GM18907 (cell line): ENCODE measurements at regions not wholly inside any gene's neighbourhood (a gene's known extent, or its start where the extent isn't known, plus 50 kb on each side); places are given as distances from the start of the nearest gene placed in this dataset.

Experiments used
- ATAC-seq: cut with Tn5 transposase; IDR thresholded peaks from one replicate; pipeline ENCODE4 v1.9.1; 2021; ENCODE audit warnings: mild to moderate bottlenecking, moderate library complexity; ENCODE audit not compliant: unreplicated experiment

GRCh38 chr3:64358176-64358575 is 132.9 kb upstream of the PRICKLE2 start:
- ATAC-seq, result no peak

GRCh38 chr3:64357481-64357880 is 132.2 kb upstream of the PRICKLE2 start:
- ATAC-seq, result no peak

GRCh38 chr3:64355401-64355807 is 130.1 kb upstream of the PRICKLE2 start:
- ATAC-seq, result no peak

GRCh38 chr3:64354956-64355355 is 129.7 kb upstream of the PRICKLE2 start:
- ATAC-seq, result no peak

- ATAC-seq, result no peak
Measured at GRCh38 chr3:64354221-64354620, 129.0 kb upstream of the PRICKLE2 start.

- ATAC-seq, result no peak
Measured at GRCh38 chr3:64353226-64353625, 128.0 kb upstream of the PRICKLE2 start.

GRCh38 chr3:64352639-64352992 is 127.3 kb upstream of the PRICKLE2 start:
- ATAC-seq, result no peak

- no peak for ATAC-seq
Measured at GRCh38 chr3:64351713-64352638, 126.7 kb upstream of the PRICKLE2 start.

GRCh38 chr3:64349551-64349950 is 124.3 kb upstream of the PRICKLE2 start:
- no peak for ATAC-seq

GRCh38 chr3:64345371-64345770 is 120.1 kb upstream of the PRICKLE2 start:
- no peak for ATAC-seq

- no peak for ATAC-seq
Measured at GRCh38 chr3:64344721-64345207, 119.5 kb upstream of the PRICKLE2 start.

- no peak for ATAC-seq
Measured at GRCh38 chr3:64343689-64344430, 118.6 kb upstream of the PRICKLE2 start.

GRCh38 chr3:64342940-64343688 is 117.8 kb upstream of the PRICKLE2 start:
- no peak for ATAC-seq

GRCh38 chr3:64341296-64341695 is 116.0 kb upstream of the PRICKLE2 start:
- ATAC-seq, result no peak

GRCh38 chr3:64340641-64341101 is 115.4 kb upstream of the PRICKLE2 start:
- ATAC-seq, result no peak

GRCh38 chr3:64336488-64336887 is 111.2 kb upstream of the PRICKLE2 start:
- no peak for ATAC-seq

- no peak for ATAC-seq
Measured at GRCh38 chr3:64332459-64333350, 107.4 kb upstream of the PRICKLE2 start.

GRCh38 chr3:64331605-64332004 is 106.3 kb upstream of the PRICKLE2 start:
- no peak for ATAC-seq

- ATAC-seq, result no peak
Measured at GRCh38 chr3:64329037-64329436, 103.8 kb upstream of the PRICKLE2 start.
